ENCODE measurements at regions not wholly inside any gene's neighbourhood (a gene's known extent, or its start where the extent isn't known, plus 50 kb on each side); places are given as distances from the start of the nearest gene placed in this dataset.

DNA sequence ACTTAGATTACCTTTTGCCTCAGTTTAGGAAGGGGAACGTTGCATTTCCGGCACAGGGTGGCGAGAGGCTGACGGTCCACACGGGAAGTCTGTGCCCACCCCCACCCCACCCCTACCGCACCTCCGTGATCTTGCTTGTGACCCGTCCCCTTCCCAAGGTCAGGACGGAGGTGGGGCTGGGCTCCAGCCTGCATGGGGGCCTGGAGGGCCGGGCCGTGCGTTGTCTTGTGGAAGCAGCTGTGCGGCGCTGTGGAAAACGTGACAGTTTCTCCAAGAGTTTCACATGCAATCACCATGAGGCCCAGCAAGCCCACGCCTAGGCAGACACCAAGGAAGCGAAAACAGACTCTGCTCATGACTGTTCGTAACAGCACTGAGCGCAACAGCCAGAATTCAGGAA, 76.8 kb upstream of the HDAC4 start:
- Mint-ChIP-seq H3K27me3 (no peaks in the 10 kb centered on the region), H3K4me1 (ENCODE audit: low read depth) (no peaks in the 10 kb centered on the region), H3K27ac (no peak overlapping the region), H3K4me3 (no peak overlapping the region), H3K36me3 (ENCODE audit: low read depth) (no peaks in the 10 kb centered on the region), H3K9me3 (no peaks in the 10 kb centered on the region)
- Histone ChIP-seq H3K4me1 (ENCODE audit: insufficient read depth, low read length) (no peaks in the 10 kb centered on the region), H3K4me3 (ENCODE audit: low read length) (no peak overlapping the region), H3K36me3 (ENCODE audit: insufficient read depth, low read length) (no peaks in the 10 kb centered on the region), H3K27me3 (ENCODE audit: control insufficient read depth in 1 of 2, insufficient read depth in 2 of 2, low read length in 2 of 2) (no peaks in the 10 kb centered on the region), H3K27ac (ENCODE audit: low read depth in 1 of 2, low read length in 2 of 2) (no peak overlapping the region), H3K9me3 (ENCODE audit: control insufficient read depth in 1 of 2, insufficient read depth in 1 of 2, low read length in 2 of 2) (no peaks in the 10 kb centered on the region)
- ChIA-PET POLR2A (no interaction called here), CTCF (no interaction called here)
- TF ChIP-seq, protein P1, sequence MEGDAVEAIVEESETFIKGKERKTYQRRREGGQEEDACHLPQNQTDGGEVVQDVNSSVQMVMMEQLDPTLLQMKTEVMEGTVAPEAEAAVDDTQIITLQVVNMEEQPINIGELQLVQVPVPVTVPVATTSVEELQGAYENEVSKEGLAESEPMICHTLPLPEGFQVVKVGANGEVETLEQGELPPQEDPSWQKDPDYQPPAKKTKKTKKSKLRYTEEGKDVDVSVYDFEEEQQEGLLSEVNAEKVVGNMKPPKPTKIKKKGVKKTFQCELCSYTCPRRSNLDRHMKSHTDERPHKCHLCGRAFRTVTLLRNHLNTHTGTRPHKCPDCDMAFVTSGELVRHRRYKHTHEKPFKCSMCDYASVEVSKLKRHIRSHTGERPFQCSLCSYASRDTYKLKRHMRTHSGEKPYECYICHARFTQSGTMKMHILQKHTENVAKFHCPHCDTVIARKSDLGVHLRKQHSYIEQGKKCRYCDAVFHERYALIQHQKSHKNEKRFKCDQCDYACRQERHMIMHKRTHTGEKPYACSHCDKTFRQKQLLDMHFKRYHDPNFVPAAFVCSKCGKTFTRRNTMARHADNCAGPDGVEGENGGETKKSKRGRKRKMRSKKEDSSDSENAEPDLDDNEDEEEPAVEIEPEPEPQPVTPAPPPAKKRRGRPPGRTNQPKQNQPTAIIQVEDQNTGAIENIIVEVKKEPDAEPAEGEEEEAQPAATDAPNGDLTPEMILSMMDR (IDR thresholded peaks at IDR 0.05) = no peak
- intact Hi-C loops (cut with DNase I, micrococcal nuclease) = no loop called here
- DNase-seq = no peak
- ATAC-seq (ENCODE audit: poor library complexity) = no peak

DNA sequence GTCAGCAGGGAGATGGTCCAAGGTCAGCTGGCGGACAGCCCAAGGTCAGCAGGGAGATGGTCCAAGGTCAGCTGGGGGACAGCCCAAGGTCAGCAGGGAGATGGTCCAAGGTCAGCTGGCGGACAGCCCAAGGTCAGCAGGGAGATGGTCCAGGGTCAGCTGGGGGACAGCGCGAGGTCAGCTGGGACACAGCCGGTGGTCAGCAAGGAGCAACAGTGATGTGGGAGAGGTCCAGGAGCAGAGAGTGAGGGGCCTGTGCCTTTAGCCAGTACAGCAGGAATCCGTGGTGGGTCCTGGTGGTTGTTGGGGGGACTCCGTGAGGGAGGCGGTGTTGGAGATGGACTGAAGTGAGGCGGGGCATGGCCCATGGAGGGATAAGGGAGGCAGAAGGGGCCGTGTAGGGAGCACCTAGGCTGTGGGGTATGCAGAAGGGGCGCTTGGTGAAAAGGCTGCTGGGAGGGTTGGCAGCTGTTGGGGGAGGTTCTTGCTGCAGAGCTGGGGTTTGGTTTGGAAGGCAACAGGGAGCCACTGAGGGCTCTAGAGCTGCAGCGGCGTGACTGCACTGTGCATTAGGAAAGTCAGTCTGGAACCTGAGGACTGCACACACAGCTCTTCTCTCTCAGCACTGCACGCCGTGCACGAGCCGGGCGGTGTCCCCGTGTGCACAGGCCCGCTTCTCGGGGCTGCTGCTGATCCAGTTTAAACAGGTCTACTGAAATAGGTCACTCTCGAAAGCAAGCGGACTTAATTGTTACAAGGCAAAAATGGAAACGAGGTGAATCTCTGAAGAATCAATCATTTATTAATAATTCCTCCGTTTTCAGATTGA, 76.2 kb upstream of the HDAC4 start:
- no peaks in the 10 kb centered on the region for H3K4me1 Mint-ChIP-seq (ENCODE audit: low read depth)
- intact Hi-C loops (cut with DNase I, micrococcal nuclease) = no loop called here
- no peaks in the 10 kb centered on the region for H3K36me3 ChIP-seq (ENCODE audit: insufficient read depth, low read length)
- ChIA-PET CTCF (no interaction called here), POLR2A (no interaction called here)
- no peak for ATAC-seq (ENCODE audit: poor library complexity)
- no peaks in the 10 kb centered on the region for H3K4me1 ChIP-seq (ENCODE audit: insufficient read depth, low read length)
- no peak overlapping the region for H3K27ac Mint-ChIP-seq
- no peak overlapping the region for H3K4me3 ChIP-seq (ENCODE audit: low read length)
- no peaks in the 10 kb centered on the region for H3K27me3 ChIP-seq (ENCODE audit: control insufficient read depth in 1 of 2, insufficient read depth in 2 of 2, low read length in 2 of 2)
- H3K36me3 Mint-ChIP-seq (ENCODE audit: low read depth) = no peaks in the 10 kb centered on the region
- no peaks in the 10 kb centered on the region for H3K9me3 ChIP-seq (ENCODE audit: control insufficient read depth in 1 of 2, insufficient read depth in 1 of 2, low read length in 2 of 2)
- no peak for DNase-seq
- no peaks in the 10 kb centered on the region for H3K9me3 Mint-ChIP-seq
- no peaks in the 10 kb centered on the region for H3K27me3 Mint-ChIP-seq
- no peak overlapping the region for H3K27ac ChIP-seq (ENCODE audit: low read depth in 1 of 2, low read length in 2 of 2)
- H3K4me3 Mint-ChIP-seq = no peak overlapping the region
- TF ChIP-seq, protein P1 (IDR thresholded peaks at IDR 0.05) = no peak

DNA sequence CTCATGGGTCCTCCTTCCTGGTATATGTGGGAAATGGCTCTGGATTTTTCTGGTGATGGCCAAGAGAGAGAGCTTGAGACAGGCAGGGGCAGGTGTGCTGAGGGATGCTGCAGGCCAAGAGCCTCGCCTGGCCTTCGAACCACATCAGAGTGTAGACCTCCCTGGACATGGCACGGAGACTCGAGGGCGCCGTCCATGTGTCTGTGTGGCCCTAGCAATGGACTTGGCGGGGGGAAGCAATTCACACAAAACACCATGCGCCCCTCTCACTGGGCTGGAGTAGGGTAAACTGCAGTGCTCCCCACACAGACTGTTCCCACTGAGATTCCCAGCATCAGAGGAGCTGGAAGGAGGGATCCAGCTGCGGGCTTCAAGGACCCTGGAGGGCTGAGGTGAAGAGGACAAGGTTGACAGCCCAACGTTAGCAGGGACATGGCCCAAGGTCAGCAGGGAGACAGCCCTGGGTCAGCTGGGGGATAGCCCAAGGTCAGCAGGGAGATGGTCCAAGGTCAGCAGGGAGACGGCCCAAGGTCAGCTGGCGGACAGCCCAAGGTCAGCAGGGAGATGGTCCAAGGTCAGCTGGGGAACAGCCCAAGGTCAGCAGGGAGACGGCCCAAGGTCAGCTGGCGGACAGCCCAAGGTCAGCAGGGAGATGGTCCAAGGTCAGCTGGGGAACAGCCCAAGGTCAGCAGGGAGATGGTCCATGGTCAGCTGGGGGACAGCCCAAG, 75.4 kb upstream of the HDAC4 start:
- intact Hi-C loops (cut with DNase I, micrococcal nuclease) = no loop called here
- POLR2A ChIA-PET = no interaction called here
- Histone ChIP-seq H3K4me3 (ENCODE audit: low read length) (no peak overlapping the region), H3K27me3 (ENCODE audit: control insufficient read depth in 1 of 2, insufficient read depth in 2 of 2, low read length in 2 of 2) (no peaks in the 10 kb centered on the region), H3K27ac (ENCODE audit: low read depth in 1 of 2, low read length in 2 of 2) (no peak overlapping the region), H3K4me1 (ENCODE audit: insufficient read depth, low read length) (no peaks in the 10 kb centered on the region), H3K36me3 (ENCODE audit: insufficient read depth, low read length) (no peaks in the 10 kb centered on the region), H3K9me3 (ENCODE audit: control insufficient read depth in 1 of 2, insufficient read depth in 1 of 2, low read length in 2 of 2) (no peaks in the 10 kb centered on the region)
- CTCF ChIA-PET = no interaction called here
- H3K4me1 Mint-ChIP-seq (ENCODE audit: low read depth) = no peaks in the 10 kb centered on the region
- no peak overlapping the region for H3K4me3 Mint-ChIP-seq
- ATAC-seq (ENCODE audit: poor library complexity) (no peak), DNase-seq (no peak)
- no peaks in the 10 kb centered on the region for H3K27me3 Mint-ChIP-seq
- TF ChIP-seq, protein P1 (IDR thresholded peaks at IDR 0.05) = no peak
- H3K9me3 Mint-ChIP-seq = no peaks in the 10 kb centered on the region
- H3K27ac Mint-ChIP-seq = no peak overlapping the region
- H3K36me3 Mint-ChIP-seq (ENCODE audit: low read depth) = no peaks in the 10 kb centered on the region
